GM08714 (cell line): ENCODE measurements at regions not wholly inside any gene's neighbourhood (a gene's known extent, or its start where the extent isn't known, plus 50 kb on each side); places are given as distances from the start of the nearest gene placed in this dataset.

Experiments
- H3K4me3 ChIP-seq: fragments of 200-500 bp; sonication (Bioruptor generic); 2 replicates; pipeline ENCODE4 v1.5.1; 2014; ENCODE audit warnings: mild to moderate bottlenecking, low read length, inconsistent platforms
- ZNF274 ChIP-seq: IDR thresholded peaks from 2 replicates; pipeline ENCODE4 v1.6.1; 2012; ENCODE audit warnings: mild to moderate bottlenecking, low read depth, low read length

GRCh38 chr4:146098978-146099377, 76.5 kb upstream of the LSM6 start:
- TF ChIP-seq ZNF274, result no peak
- H3K4me3 ChIP-seq, result peak overlapping the region; percentile 52; the same call in 1 of the 2 replicates

DNA sequence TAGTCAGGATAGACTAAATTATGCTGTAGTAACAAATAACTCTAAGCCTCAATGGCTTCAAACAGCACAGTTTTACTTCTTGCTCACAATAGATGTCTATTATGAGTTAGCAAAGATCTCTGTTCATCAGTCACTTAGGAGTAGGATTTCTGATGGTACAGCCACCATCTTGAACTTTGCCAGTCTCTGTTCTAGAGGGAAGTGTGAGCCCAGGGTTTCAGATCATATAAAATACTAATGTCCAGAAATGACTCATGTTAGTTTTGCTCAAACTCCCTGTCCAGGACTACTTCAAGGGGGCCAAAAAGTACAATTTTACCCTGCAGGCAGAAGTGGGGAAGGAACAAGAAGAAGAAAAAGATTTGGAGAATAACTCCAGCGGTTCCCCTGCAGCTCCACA, 77.1 kb upstream of the LSM6 start:
- H3K4me3 ChIP-seq, result peak overlapping the region; percentile 52; the same call in 1 of the 2 replicates
- no peak for TF ChIP-seq ZNF274

- no peak for TF ChIP-seq ZNF274
- H3K4me3 ChIP-seq, result no peak overlapping the region
Observed at GRCh38 chr4:146096371-146096770, 79.1 kb upstream of the LSM6 start.

GRCh38 chr4:146095860-146096259, 79.7 kb upstream of the LSM6 start:
- no peak for TF ChIP-seq ZNF274
- H3K4me3 ChIP-seq, result no peak overlapping the region

- H3K4me3 ChIP-seq, result no peak overlapping the region
- TF ChIP-seq ZNF274, result no peak
Observed at GRCh38 chr4:146095091-146095690, 80.3 kb upstream of the LSM6 start.

- no peak overlapping the region for H3K4me3 ChIP-seq
- no peak for TF ChIP-seq ZNF274
Observed at GRCh38 chr4:146088690-146089089, 86.8 kb upstream of the LSM6 start.

- TF ChIP-seq ZNF274, result no peak
- H3K4me3 ChIP-seq, result no peak overlapping the region
Observed at GRCh38 chr4:146087856-146088255, 87.7 kb upstream of the LSM6 start.

DNA sequence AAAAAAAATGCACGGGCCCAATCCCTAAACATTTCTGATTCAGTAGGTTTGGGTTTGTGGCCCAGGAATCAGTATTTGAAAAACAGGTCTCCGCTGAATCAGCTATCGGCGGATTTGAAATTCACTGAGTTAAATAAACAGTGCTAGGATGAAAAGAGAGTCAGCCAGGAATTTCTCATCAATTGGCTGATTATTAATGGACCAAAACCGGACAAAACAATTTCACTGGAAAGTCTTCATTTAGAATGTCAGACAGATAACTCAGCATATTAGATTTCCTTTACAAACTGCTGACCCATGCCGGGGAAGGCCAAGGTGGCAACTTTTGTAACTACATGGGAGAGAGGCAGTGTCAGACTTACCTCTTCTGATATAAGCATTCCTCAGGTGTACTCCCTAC, 99.4 kb upstream of the LSM6 start:
- no peak overlapping the region for H3K4me3 ChIP-seq
- TF ChIP-seq ZNF274, result no peak

- no peak overlapping the region for H3K4me3 ChIP-seq
- no peak for TF ChIP-seq ZNF274
Observed at GRCh38 chr4:146073517-146073916, 102.0 kb upstream of the LSM6 start.

DNA sequence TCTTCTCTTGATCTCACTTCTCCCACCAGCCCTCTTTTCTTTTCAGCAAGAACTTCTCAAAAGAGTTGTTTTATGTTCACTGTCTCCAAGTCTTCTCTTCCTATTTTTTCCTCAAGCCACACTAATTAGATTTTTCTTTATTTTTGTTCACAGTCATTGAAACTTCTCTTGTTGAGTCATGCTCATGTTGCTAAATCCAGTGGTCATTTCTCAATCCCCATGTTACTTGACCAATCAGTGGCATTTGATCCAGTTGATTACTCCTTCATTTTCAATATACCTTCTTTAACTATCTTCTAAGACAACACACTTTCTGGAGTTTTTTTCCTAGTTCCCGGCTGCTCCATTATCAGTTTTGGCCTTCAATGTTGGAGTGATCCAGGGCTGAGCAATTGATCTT, 103.1 kb upstream of the LSM6 start:
- no peak overlapping the region for H3K4me3 ChIP-seq
- no peak for TF ChIP-seq ZNF274

DNA sequence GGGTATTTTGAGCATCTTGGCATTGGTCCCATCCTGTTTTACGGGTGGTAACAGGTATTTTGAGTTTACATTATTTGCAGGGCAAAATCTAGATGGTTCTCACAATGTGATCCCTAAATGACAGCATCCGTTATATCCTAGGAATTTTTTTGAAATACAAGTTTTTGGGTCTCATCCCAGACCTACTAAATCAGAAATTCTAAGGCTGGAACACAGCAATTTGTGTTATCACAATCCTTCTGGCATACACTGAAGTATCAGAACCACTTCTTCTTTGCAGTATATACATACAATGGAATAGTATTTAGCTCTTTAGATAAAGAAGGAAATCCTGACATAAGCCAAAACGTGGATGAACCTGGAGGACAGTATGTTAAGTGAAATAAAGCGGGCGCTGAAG, 104.1 kb upstream of the LSM6 start:
- H3K4me3 ChIP-seq, result no peak overlapping the region
- TF ChIP-seq ZNF274, result no peak

DNA sequence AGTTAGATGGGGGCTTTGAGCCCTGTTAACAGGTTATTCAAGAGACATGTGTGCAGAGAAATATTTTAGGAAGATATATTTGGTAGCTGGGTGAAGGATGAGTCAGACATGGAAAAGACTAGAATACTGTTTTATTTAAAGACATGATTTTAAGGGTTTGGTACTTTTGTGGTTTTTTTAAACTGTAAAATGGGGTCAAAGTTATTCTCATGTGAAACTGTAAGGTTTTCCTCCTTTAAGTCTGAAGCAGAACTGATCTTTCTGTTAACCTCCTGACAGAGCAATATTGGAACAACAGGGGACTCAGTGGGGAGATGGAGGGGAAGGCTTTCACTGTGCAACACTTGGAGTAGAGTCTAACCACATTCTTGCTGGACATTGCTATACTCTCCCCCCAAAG, 112.4 kb upstream of the LSM6 start:
- TF ChIP-seq ZNF274, result no peak
- peak overlapping the region; percentile 9; the same call in 1 of the 2 replicates for H3K4me3 ChIP-seq

DNA sequence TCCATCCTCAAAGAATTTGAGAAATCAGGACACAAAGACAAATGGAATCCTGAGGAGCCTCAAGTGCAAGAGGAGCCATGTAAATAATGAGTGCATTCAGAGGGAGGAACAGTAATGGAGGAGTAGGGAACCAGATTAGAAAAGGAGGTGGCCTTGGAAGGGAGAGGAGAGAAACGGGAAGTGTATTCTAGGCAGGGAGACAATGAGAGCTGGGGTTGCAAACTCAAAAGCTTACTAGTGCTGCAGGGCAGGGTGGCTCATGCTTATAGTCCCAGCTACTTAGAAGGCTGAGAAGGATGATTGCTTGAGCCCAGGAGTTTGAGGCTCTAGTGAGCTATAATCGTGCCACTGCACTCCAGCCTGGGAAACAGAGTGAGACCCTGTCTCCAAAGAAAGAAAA, 113.2 kb upstream of the LSM6 start:
- H3K4me3 ChIP-seq, result no peak overlapping the region; the same call in 1 of the 2 replicates
- no peak for TF ChIP-seq ZNF274

- TF ChIP-seq ZNF274, result no peak
- no peak overlapping the region; the same call in 1 of the 2 replicates for H3K4me3 ChIP-seq
Observed at GRCh38 chr4:146061610-146062334, 113.7 kb upstream of the LSM6 start.

- no peak overlapping the region; the same call in 1 of the 2 replicates for H3K4me3 ChIP-seq
- no peak for TF ChIP-seq ZNF274
Observed at GRCh38 chr4:146059865-146060264, 115.7 kb upstream of the LSM6 start.
